ENCODE measurements at regions not wholly inside any gene's neighbourhood (a gene's known extent, or its start where the extent isn't known, plus 50 kb on each side); places are given as distances from the start of the nearest gene placed in this dataset.

DNA sequence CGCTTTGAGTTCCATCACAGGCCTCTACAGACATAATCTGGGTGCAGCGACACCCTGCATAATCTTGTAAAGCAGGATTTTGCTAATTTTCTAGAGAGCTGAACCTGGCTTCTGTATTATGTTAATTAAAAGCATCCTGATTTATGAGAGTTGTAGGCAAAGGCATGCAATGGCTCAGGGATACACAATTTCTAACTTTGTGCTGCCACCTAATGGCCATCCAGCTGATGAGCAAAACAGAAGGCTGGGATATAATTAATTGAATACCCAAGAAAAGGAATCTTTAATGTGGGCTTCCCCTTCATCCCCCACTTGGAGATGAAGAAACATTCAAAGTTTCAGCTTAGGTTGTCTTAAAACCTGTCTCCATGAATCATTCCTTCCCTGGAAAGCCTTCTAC is 78.1 kb downstream of the BMP15 start:
- TF ChIP-seq CTCF (conservative IDR thresholded peaks at IDR 0.05; ENCODE audit: low read length) (peak; percentile 59), EZH2phosphoT487 (IDR thresholded peaks at IDR 0.05; ENCODE audit: borderline replicate concordance) (no peak)
